Fibroblast of skin of scalp (primary cell): ENCODE measurements at regions not wholly inside any gene's neighbourhood (a gene's known extent, or its start where the extent isn't known, plus 50 kb on each side); places are given as distances from the start of the nearest gene placed in this dataset.
A peak's percentile ranks its signal among the peaks of the same experiment; 100 is the strongest.

ENCODE experiments used
- DNase-seq: peaks from one replicate; pipeline ENCODE4 v3.0.0-alpha.2; 2013

- DNase-seq, result no peak
These were observed 261.9 kb downstream of the CTTN start for GRCh38 chr11:70660059-70660888.

- DNase-seq, result no peak
These were observed 262.5 kb downstream of the CTTN start for GRCh38 chr11:70660889-70661197.

GRCh38 chr11:70661761-70662501 is 263.6 kb downstream of the CTTN start:
- DNase-seq, result peak; percentile 40

- no peak for DNase-seq
These were observed 264.4 kb downstream of the CTTN start for GRCh38 chr11:70662691-70663098.

- DNase-seq, result no peak
These were observed 265.5 kb downstream of the CTTN start for GRCh38 chr11:70663815-70664214.

GRCh38 chr11:70666311-70666710 is 268.0 kb downstream of the CTTN start:
- DNase-seq, result no peak

GRCh38 chr11:70667767-70668166 is 269.4 kb downstream of the CTTN start:
- DNase-seq, result no peak

- DNase-seq, result no peak
These were observed 270.2 kb downstream of the CTTN start for GRCh38 chr11:70668204-70669202.

GRCh38 chr11:70669281-70669680 is 271.0 kb downstream of the CTTN start:
- no peak for DNase-seq

- no peak for DNase-seq
These were observed 271.7 kb downstream of the CTTN start for GRCh38 chr11:70669871-70670675.

GRCh38 chr11:70670676-70671034 is 272.3 kb downstream of the CTTN start:
- no peak for DNase-seq

- DNase-seq, result no peak
These were observed 272.8 kb downstream of the CTTN start for GRCh38 chr11:70671083-70671482.

- DNase-seq, result no peak
These were observed 273.3 kb downstream of the CTTN start for GRCh38 chr11:70671611-70672010.

- no peak for DNase-seq
These were observed 274.8 kb downstream of the CTTN start for GRCh38 chr11:70672991-70673653.

- DNase-seq, result no peak
These were observed 276.3 kb downstream of the CTTN start for GRCh38 chr11:70674605-70675004.

- DNase-seq, result no peak
These were observed 277.5 kb downstream of the CTTN start for GRCh38 chr11:70675697-70676374.

- DNase-seq, result no peak
These were observed 279.0 kb downstream of the CTTN start for GRCh38 chr11:70677232-70677916.

GRCh38 chr11:70678931-70679900 is 280.9 kb downstream of the CTTN start:
- DNase-seq, result no peak

GRCh38 chr11:70680781-70681281 is 282.5 kb downstream of the CTTN start:
- no peak for DNase-seq
